Peyer's patch (tissue), 4 donors: ENCODE measurements at regions not wholly inside any gene's neighbourhood (a gene's known extent, or its start where the extent isn't known, plus 50 kb on each side); places are given as distances from the start of the nearest gene placed in this dataset.

Experiments
- POLR2A ChIP-seq, 2 donors: fragments of 450-650 bp; IDR thresholded peaks; one replicate each; pipeline ENCODE4 v1.5.1; 2017; ENCODE audit warnings: antibody characterized with exemption in 2 of 2, mild to moderate bottlenecking in 2 of 2, moderate library complexity in 2 of 2
- TF ChIP-seq, protein P1 (sequence below), 6 experiments: fragments of 450-650 bp in 4 of 6; fragments of 200-600 bp in 2 of 6; sonication (generic) in 1 of 6; IDR thresholded peaks; one replicate each; pipeline ENCODE4 v1.5.1; 2017 to 2019; ENCODE audit warnings: antibody characterized with exemption in 6 of 6, mild to moderate bottlenecking in 3 of 6, moderate library complexity in 1 of 6

DNA sequence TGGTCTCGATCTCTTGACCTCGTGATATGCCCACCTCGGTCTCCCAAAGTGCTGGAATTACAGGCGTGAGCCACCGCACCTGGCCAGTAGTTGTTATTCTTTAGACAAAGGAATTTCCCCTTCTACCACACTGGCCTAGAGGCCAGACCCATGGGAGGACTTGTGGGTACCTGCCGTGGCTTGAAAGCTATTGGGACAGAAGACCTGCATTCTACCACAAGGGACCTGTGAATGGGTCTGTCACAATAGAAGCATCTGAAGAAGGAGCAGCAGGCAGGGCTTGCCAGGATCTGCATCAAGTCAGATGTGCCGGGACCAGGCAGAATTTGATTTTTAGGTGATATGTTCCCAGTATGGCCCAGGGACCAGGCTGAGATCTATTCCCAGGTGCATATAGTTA is 356.9 kb downstream of the FGFR2 start:
- TF ChIP-seq, protein P1, sequence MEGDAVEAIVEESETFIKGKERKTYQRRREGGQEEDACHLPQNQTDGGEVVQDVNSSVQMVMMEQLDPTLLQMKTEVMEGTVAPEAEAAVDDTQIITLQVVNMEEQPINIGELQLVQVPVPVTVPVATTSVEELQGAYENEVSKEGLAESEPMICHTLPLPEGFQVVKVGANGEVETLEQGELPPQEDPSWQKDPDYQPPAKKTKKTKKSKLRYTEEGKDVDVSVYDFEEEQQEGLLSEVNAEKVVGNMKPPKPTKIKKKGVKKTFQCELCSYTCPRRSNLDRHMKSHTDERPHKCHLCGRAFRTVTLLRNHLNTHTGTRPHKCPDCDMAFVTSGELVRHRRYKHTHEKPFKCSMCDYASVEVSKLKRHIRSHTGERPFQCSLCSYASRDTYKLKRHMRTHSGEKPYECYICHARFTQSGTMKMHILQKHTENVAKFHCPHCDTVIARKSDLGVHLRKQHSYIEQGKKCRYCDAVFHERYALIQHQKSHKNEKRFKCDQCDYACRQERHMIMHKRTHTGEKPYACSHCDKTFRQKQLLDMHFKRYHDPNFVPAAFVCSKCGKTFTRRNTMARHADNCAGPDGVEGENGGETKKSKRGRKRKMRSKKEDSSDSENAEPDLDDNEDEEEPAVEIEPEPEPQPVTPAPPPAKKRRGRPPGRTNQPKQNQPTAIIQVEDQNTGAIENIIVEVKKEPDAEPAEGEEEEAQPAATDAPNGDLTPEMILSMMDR (IDR thresholded peaks at IDR 0.05) = no peak
- no peak for TF ChIP-seq POLR2A (IDR thresholded peaks at IDR 0.05)
